MM.1S (cell line): ENCODE measurements at regions not wholly inside any gene's neighbourhood (a gene's known extent, or its start where the extent isn't known, plus 50 kb on each side); places are given as distances from the start of the nearest gene placed in this dataset.

Experiments
- EZH2 ChIP-seq: fragments of 300-600 bp; sonication (generic); optimal IDR thresholded peaks from 2 replicates; pipeline ENCODE3; 2017; ENCODE audit warnings: low read depth, mild to moderate bottlenecking, antibody characterized with exemption, low read length, mixed read lengths
- TF ChIP-seq, protein P1 (sequence below): fragments of 300-600 bp; sonication (generic); IDR thresholded peaks from 2 replicates; pipeline ENCODE4 v1.5.1; 2016; ENCODE audit warnings: antibody characterized with exemption, low read length, mixed read lengths

DNA sequence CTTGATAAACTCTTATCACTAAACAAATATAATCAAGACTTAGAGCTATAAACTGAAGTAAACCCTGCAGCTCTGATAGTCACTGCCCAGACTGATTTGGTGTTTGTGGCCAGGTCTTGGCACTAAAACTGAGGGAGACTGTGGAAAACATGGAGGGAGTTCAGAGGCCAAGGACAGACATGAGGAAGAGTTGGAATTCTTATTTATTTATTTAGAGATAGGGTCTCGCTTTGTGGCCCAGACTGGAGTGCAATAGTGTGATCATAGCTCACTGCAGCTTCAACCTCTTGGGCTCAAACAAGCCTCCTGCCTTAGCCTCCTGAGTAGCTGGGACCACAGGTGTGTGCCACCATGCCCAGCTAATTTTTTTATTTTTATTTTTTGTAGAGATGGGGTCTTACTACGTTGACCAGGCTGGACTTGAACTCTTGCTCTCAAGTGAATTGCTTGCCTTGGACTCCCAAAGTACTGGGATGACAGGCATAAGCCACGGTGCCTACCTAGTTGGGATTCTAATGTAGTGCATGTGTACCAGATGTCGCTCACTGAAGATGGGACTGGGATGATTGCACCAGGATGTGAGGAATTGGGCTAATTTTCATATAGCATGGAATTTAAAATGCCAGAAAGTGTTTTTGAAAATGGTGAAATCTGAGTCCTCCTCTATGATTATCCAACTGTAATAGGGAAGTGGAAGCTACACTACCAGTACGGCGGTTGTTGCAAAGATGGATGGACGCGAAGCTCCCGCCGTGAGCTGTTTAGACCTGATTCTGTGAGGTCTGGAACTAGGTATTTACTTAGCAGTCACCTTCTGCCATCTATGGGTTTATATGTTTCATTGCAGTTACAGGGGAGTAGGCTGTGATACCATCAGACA is 52.7 kb upstream of the CTLA4 start:
- TF ChIP-seq, protein P1, sequence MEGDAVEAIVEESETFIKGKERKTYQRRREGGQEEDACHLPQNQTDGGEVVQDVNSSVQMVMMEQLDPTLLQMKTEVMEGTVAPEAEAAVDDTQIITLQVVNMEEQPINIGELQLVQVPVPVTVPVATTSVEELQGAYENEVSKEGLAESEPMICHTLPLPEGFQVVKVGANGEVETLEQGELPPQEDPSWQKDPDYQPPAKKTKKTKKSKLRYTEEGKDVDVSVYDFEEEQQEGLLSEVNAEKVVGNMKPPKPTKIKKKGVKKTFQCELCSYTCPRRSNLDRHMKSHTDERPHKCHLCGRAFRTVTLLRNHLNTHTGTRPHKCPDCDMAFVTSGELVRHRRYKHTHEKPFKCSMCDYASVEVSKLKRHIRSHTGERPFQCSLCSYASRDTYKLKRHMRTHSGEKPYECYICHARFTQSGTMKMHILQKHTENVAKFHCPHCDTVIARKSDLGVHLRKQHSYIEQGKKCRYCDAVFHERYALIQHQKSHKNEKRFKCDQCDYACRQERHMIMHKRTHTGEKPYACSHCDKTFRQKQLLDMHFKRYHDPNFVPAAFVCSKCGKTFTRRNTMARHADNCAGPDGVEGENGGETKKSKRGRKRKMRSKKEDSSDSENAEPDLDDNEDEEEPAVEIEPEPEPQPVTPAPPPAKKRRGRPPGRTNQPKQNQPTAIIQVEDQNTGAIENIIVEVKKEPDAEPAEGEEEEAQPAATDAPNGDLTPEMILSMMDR = peak; percentile 90
- TF ChIP-seq EZH2 = no peak
